ENCODE measurements at regions not wholly inside any gene's neighbourhood (a gene's known extent, or its start where the extent isn't known, plus 50 kb on each side); places are given as distances from the start of the nearest gene placed in this dataset.

GRCh38 chr3:65109966-65110500 lies 422.2 kb upstream of the ADAMTS9 start:
- DNase-seq: no peak

GRCh38 chr3:65107174-65107573 lies 419.4 kb upstream of the ADAMTS9 start:
- peak; percentile 22 for DNase-seq

- DNase-seq: no peak
Observed at GRCh38 chr3:65101450-65101849, 413.6 kb upstream of the ADAMTS9 start.

GRCh38 chr3:65098400-65098799 lies 410.6 kb upstream of the ADAMTS9 start:
- no peak for DNase-seq

GRCh38 chr3:65096110-65096745 lies 408.4 kb upstream of the ADAMTS9 start:
- DNase-seq: no peak

- no peak for DNase-seq
Observed at GRCh38 chr3:65094723-65095122, 406.9 kb upstream of the ADAMTS9 start.

GRCh38 chr3:65093641-65094040 lies 405.8 kb upstream of the ADAMTS9 start:
- no peak for DNase-seq

- no peak for DNase-seq
Observed at GRCh38 chr3:65091565-65091964, 403.8 kb upstream of the ADAMTS9 start.

- peak; percentile 24 for DNase-seq
Observed at GRCh38 chr3:65083240-65083639, 395.4 kb upstream of the ADAMTS9 start.

GRCh38 chr3:65081536-65081935 lies 393.7 kb upstream of the ADAMTS9 start:
- DNase-seq: no peak

- no peak for DNase-seq
Observed at GRCh38 chr3:65080432-65080831, 392.6 kb upstream of the ADAMTS9 start.

- DNase-seq: no peak
Observed at GRCh38 chr3:65079560-65079959, 391.8 kb upstream of the ADAMTS9 start.

GRCh38 chr3:65078748-65079147 lies 390.9 kb upstream of the ADAMTS9 start:
- DNase-seq: no peak

- no peak for DNase-seq
Observed at GRCh38 chr3:65077124-65077523, 389.3 kb upstream of the ADAMTS9 start.

GRCh38 chr3:65070968-65071367 lies 383.2 kb upstream of the ADAMTS9 start:
- DNase-seq: no peak

GRCh38 chr3:65060904-65061303 lies 373.1 kb upstream of the ADAMTS9 start:
- DNase-seq: no peak

- no peak for DNase-seq
Observed at GRCh38 chr3:65052101-65052500, 364.3 kb upstream of the ADAMTS9 start.

GRCh38 chr3:65048151-65048550 lies 360.4 kb upstream of the ADAMTS9 start:
- peak; percentile 38 for DNase-seq

GRCh38 chr3:65045138-65045537 lies 357.3 kb upstream of the ADAMTS9 start:
- no peak for DNase-seq

GRCh38 chr3:65044401-65044800 lies 356.6 kb upstream of the ADAMTS9 start:
- no peak for DNase-seq

- DNase-seq: no peak
Observed at GRCh38 chr3:65042675-65043074, 354.9 kb upstream of the ADAMTS9 start.

GRCh38 chr3:65039754-65040210 lies 352.0 kb upstream of the ADAMTS9 start:
- peak; percentile 85 for DNase-seq

- peak; percentile 50 for DNase-seq
Observed at GRCh38 chr3:65037861-65038260, 350.1 kb upstream of the ADAMTS9 start.

GRCh38 chr3:65035246-65035645 lies 347.4 kb upstream of the ADAMTS9 start:
- DNase-seq: no peak

- DNase-seq: peak; percentile 74
Observed at GRCh38 chr3:65033576-65033975, 345.8 kb upstream of the ADAMTS9 start.

All from fibroblast of skin of right biceps (primary cell).